Aorta (tissue), 5 donors: ENCODE measurements at regions not wholly inside any gene's neighbourhood (a gene's known extent, or its start where the extent isn't known, plus 50 kb on each side); places are given as distances from the start of the nearest gene placed in this dataset.

Source experiments
- ATAC-seq: fragments of 200-7000 bp; cut with Tn5 transposase; one replicate; pipeline ENCODE4 v1.9.1; 2022; ENCODE audit warnings: moderate library complexity; ENCODE audit not compliant: low FRiP score
- DNase-seq, 2 donors: peaks; one replicate each; pipeline ENCODE4 v3.0.0-alpha.2; 2020
- H3K27ac ChIP-seq, 2 donors: one replicate each; pipeline ENCODE4 v1.5.1; 2013; ENCODE audit warnings: low read length in 2 of 2, mild to moderate bottlenecking in 2 of 2, moderate library complexity in 2 of 2, control low read depth in 1 of 2, inconsistent platforms in 1 of 2, low read depth in 1 of 2
- H3K27me3 ChIP-seq, 2 donors: one replicate each; pipeline ENCODE4 v1.6.1; 2013; ENCODE audit warnings: control low read depth in 1 of 2, low read length in 1 of 2, mild to moderate bottlenecking in 1 of 2, moderate library complexity in 1 of 2; ENCODE audit not compliant: insufficient read depth in 2 of 2, control insufficient read depth in 1 of 2
- H3K36me3 ChIP-seq, 2 donors: one replicate each; pipeline ENCODE4 v1.6.1; 2013; ENCODE audit warnings: control low read depth in 1 of 2, low read length in 1 of 2, mild to moderate bottlenecking in 1 of 2; ENCODE audit not compliant: insufficient read depth in 2 of 2, control insufficient read depth in 1 of 2
- H3K4me1 ChIP-seq, 2 donors: one replicate each; pipeline ENCODE4 v1.6.1; 2013; ENCODE audit warnings: low read length in 2 of 2, control low read depth in 1 of 2, mild to moderate bottlenecking in 1 of 2, moderate library complexity in 1 of 2; ENCODE audit not compliant: insufficient read depth in 2 of 2, control insufficient read depth in 1 of 2
- H3K4me3 ChIP-seq, 2 donors: one replicate each; pipeline ENCODE4 v1.5.1; 2013; ENCODE audit warnings: low read length in 2 of 2, control low read depth in 1 of 2, mild to moderate bottlenecking in 1 of 2
- H3K9me3 ChIP-seq: one replicate; pipeline ENCODE4 v1.6.1; 2013; ENCODE audit warnings: mild to moderate bottlenecking, low read length; ENCODE audit not compliant: control insufficient read depth
- WGBS, 2 donors: extraction: QIAGEN DNeasy Blood & Tissue Kit; methylation state at CpG; one replicate each; pipeline ENCODE4 v1.1.7; 2013; 5-methylcytosine and 5-hydroxymethylcytosine counted together
- intact Hi-C, 2 donors: fragments of 100-400 bp; cut with DNase I; formaldehyde crosslinking; loops; one replicate each; pipeline versions ENCODE4 v1.14.2 to v1.15.0; 2022
- donor health status: healthy with polysubstance abuse.
- donor health status: Bipolar disorder and iron deficiency.
- donor health status: DM: no; HTN: no; CAD: no.
- donor health status: DM: no; HTN: no; CAD: no.
- donor health status: DM: yes; HTN: yes; CAD: no.

GRCh38 chr2:76506538-76506937, 795.8 kb upstream of the GCFC2 start:
- WGBS, 2 donors: 83% methylated on average over 6 of the region's 6 CpGs
- no peak overlapping the region for H3K27ac ChIP-seq
- H3K27me3 ChIP-seq: no peaks in the 10 kb centered on the region
- H3K4me1 ChIP-seq: no peaks in the 10 kb centered on the region
- ATAC-seq (no peak), DNase-seq (no peak)
- intact Hi-C loops: no loop called here
- H3K4me3 ChIP-seq: no peak overlapping the region
- no peaks in the 10 kb centered on the region for H3K36me3 ChIP-seq
- no peaks in the 10 kb centered on the region for H3K9me3 ChIP-seq

GRCh38 chr2:76501641-76502040, 790.9 kb upstream of the GCFC2 start:
- no peaks in the 10 kb centered on the region for H3K4me1 ChIP-seq
- DNase-seq (no peak), ATAC-seq (no peak)
- H3K27me3 ChIP-seq: no peaks in the 10 kb centered on the region
- intact Hi-C loops: no loop called here
- no peak overlapping the region for H3K27ac ChIP-seq
- no peaks in the 10 kb centered on the region for H3K36me3 ChIP-seq
- H3K4me3 ChIP-seq: no peak overlapping the region
- no peaks in the 10 kb centered on the region for H3K9me3 ChIP-seq
- 63 to 74% methylated on average over 1 of the region's 1 CpG for WGBS, 2 donors

GRCh38 chr2:76498360-76498759, 787.6 kb upstream of the GCFC2 start:
- intact Hi-C loops: no loop called here
- ATAC-seq (no peak), DNase-seq (no peak)
- Histone ChIP-seq H3K36me3 (no peaks in the 10 kb centered on the region), H3K27me3 (no peaks in the 10 kb centered on the region), H3K4me1 (no peaks in the 10 kb centered on the region), H3K27ac (no peak overlapping the region), H3K9me3 (no peaks in the 10 kb centered on the region), H3K4me3 (no peak overlapping the region)
- WGBS, 2 donors: 23 to 26% methylated on average over 2 of the region's 2 CpGs

GRCh38 chr2:76491503-76491902, 780.8 kb upstream of the GCFC2 start:
- DNase-seq: no peak
- WGBS, 2 donors: 71 to 73% methylated on average over 1 of the region's 1 CpG
- H3K27me3 ChIP-seq: no peaks in the 10 kb centered on the region
- H3K9me3 ChIP-seq: no peaks in the 10 kb centered on the region
- ATAC-seq: no peak
- intact Hi-C loops: no loop called here
- no peaks in the 10 kb centered on the region for H3K4me1 ChIP-seq
- no peak overlapping the region for H3K27ac ChIP-seq
- H3K4me3 ChIP-seq: no peak overlapping the region
- no peaks in the 10 kb centered on the region for H3K36me3 ChIP-seq

GRCh38 chr2:76478266-76479035, 767.7 kb upstream of the GCFC2 start:
- H3K9me3 ChIP-seq: no peaks in the 10 kb centered on the region
- DNase-seq (no peak), ATAC-seq (no peak)
- H3K27ac ChIP-seq: no peak overlapping the region
- H3K27me3 ChIP-seq: no peaks in the 10 kb centered on the region
- H3K36me3 ChIP-seq: no peaks in the 10 kb centered on the region
- 67 to 74% methylated on average over 5 of the region's 5 CpGs for WGBS, 2 donors
- H3K4me1 ChIP-seq: no peaks in the 10 kb centered on the region
- intact Hi-C loops: no loop called here
- H3K4me3 ChIP-seq: no peak overlapping the region

- WGBS, 2 donors: 94 to 96% methylated on average over 4 of the region's 4 CpGs
- no peaks in the 10 kb centered on the region for H3K4me1 ChIP-seq
- H3K27ac ChIP-seq: no peak overlapping the region
- H3K27me3 ChIP-seq: no peaks in the 10 kb centered on the region
- DNase-seq (no peak), ATAC-seq (no peak)
- no peaks in the 10 kb centered on the region for H3K9me3 ChIP-seq
- intact Hi-C loops: no loop called here
- no peak overlapping the region for H3K4me3 ChIP-seq
- no peaks in the 10 kb centered on the region for H3K36me3 ChIP-seq
Measured at GRCh38 chr2:76472946-76473345, 762.2 kb upstream of the GCFC2 start.

GRCh38 chr2:76469066-76469465, 758.4 kb upstream of the GCFC2 start:
- Histone ChIP-seq H3K9me3 (no peaks in the 10 kb centered on the region), H3K27me3 (no peaks in the 10 kb centered on the region), H3K36me3 (no peaks in the 10 kb centered on the region), H3K4me3 (no peak overlapping the region), H3K4me1 (no peaks in the 10 kb centered on the region), H3K27ac (no peak overlapping the region)
- 36 to 39% methylated on average over 4 of the region's 4 CpGs for WGBS, 2 donors
- intact Hi-C loops: no loop called here
- ATAC-seq: no peak
- no peak for DNase-seq

GRCh38 chr2:76467326-76467725, 756.6 kb upstream of the GCFC2 start:
- Histone ChIP-seq H3K4me1 (no peaks in the 10 kb centered on the region), H3K27me3 (no peaks in the 10 kb centered on the region), H3K36me3 (no peaks in the 10 kb centered on the region), H3K4me3 (no peak overlapping the region), H3K9me3 (no peaks in the 10 kb centered on the region), H3K27ac (no peak overlapping the region)
- intact Hi-C loops: no loop called here
- DNase-seq: no peak
- ATAC-seq: no peak
- 91 to 92% methylated on average over 2 of the region's 2 CpGs for WGBS, 2 donors

GRCh38 chr2:76464310-76464709, 753.6 kb upstream of the GCFC2 start:
- WGBS, 2 donors: 43 to 44% methylated on average over 2 of the region's 2 CpGs
- DNase-seq: no peak
- no peaks in the 10 kb centered on the region for H3K36me3 ChIP-seq

More at GRCh38 chr2:76464310-76464709, 753.6 kb upstream of the GCFC2 start:
- H3K4me3 ChIP-seq: no peak overlapping the region
- H3K27me3 ChIP-seq: no peaks in the 10 kb centered on the region
- H3K9me3 ChIP-seq: no peaks in the 10 kb centered on the region
- H3K4me1 ChIP-seq: no peaks in the 10 kb centered on the region
- no peak overlapping the region for H3K27ac ChIP-seq
- ATAC-seq: no peak
- intact Hi-C loops: no loop called here
